ENCODE measurements at regions not wholly inside any gene's neighbourhood (a gene's known extent, or its start where the extent isn't known, plus 50 kb on each side); places are given as distances from the start of the nearest gene placed in this dataset.
A peak's percentile ranks its signal among the peaks of the same experiment; 100 is the strongest.
"Not testable (repeated sequence)": the region's sequence is repeated elsewhere in the genome, so short reads cannot be mapped to it uniquely, and the experiment has no call there.

GRCh38 chr5:152619756-152620155 is 214.7 kb upstream of the NMUR2 start:
- no peak for DNase-seq

GRCh38 chr5:152622628-152623027 is 217.5 kb upstream of the NMUR2 start:
- DNase-seq: no peak

GRCh38 chr5:152623951-152624350 is 218.9 kb upstream of the NMUR2 start:
- DNase-seq: no peak

GRCh38 chr5:152625696-152626095 is 220.6 kb upstream of the NMUR2 start:
- DNase-seq: no peak

GRCh38 chr5:152631221-152631620 is 226.1 kb upstream of the NMUR2 start:
- DNase-seq: no peak

GRCh38 chr5:152632360-152632759 is 227.3 kb upstream of the NMUR2 start:
- DNase-seq: no peak

GRCh38 chr5:152634586-152634985 is 229.5 kb upstream of the NMUR2 start:
- peak; percentile 40 to 83 for DNase-seq

GRCh38 chr5:152638996-152639552 is 234.0 kb upstream of the NMUR2 start:
- no peak for DNase-seq

GRCh38 chr5:152641970-152642805 is 237.1 kb upstream of the NMUR2 start:
- no peak for DNase-seq

- DNase-seq: no peak
Observed at GRCh38 chr5:152642880-152643279, 237.8 kb upstream of the NMUR2 start.

GRCh38 chr5:152644029-152644728 is 239.1 kb upstream of the NMUR2 start:
- DNase-seq: no peak

- DNase-seq: no peak
Observed at GRCh38 chr5:152649609-152650008, 244.5 kb upstream of the NMUR2 start.

GRCh38 chr5:152650413-152650812 is 245.3 kb upstream of the NMUR2 start:
- no peak for DNase-seq

- DNase-seq: not testable (repeated sequence)
Observed at GRCh38 chr5:152659470-152659869, 254.4 kb upstream of the NMUR2 start.

GRCh38 chr5:152673601-152674000 is 268.5 kb upstream of the NMUR2 start:
- no peak for DNase-seq

- no peak for DNase-seq
Observed at GRCh38 chr5:152674403-152674802, 269.3 kb upstream of the NMUR2 start.

- no peak for DNase-seq
Observed at GRCh38 chr5:152676196-152676595, 271.1 kb upstream of the NMUR2 start.

GRCh38 chr5:152683205-152683604 is 278.1 kb upstream of the NMUR2 start:
- DNase-seq: no peak

- DNase-seq: no peak
Observed at GRCh38 chr5:152686931-152687330, 281.9 kb upstream of the NMUR2 start.

- DNase-seq: no peak
Observed at GRCh38 chr5:152688561-152689249, 283.6 kb upstream of the NMUR2 start.

GRCh38 chr5:152689250-152689711 is 284.2 kb upstream of the NMUR2 start:
- no peak for DNase-seq

- no peak for DNase-seq
Observed at GRCh38 chr5:152694231-152694630, 289.2 kb upstream of the NMUR2 start.

GRCh38 chr5:152701305-152701949 is 296.3 kb upstream of the NMUR2 start:
- DNase-seq: no peak
